ENCODE measurements at regions not wholly inside any gene's neighbourhood (a gene's known extent, or its start where the extent isn't known, plus 50 kb on each side); places are given as distances from the start of the nearest gene placed in this dataset.

GRCh38 chr2:42860319-42861094 lies 68.1 kb upstream of the HAAO start:
- no peak for FAIRE-seq
- TF ChIP-seq POLR2A (IDR thresholded peaks at IDR 0.05; ENCODE audit: low read depth, low read length) = no peak

GRCh38 chr2:42859791-42860190 lies 67.4 kb upstream of the HAAO start:
- FAIRE-seq (no peak), DNase-seq (ENCODE audit: insufficient read length, low spot score) (no peak)
- no peak for TF ChIP-seq POLR2A (IDR thresholded peaks at IDR 0.05; ENCODE audit: low read depth, low read length)

More at GRCh38 chr2:42860319-42861094, 68.1 kb upstream of the HAAO start:
- no peak for DNase-seq (ENCODE audit: insufficient read length, low spot score)

GRCh38 chr2:42859006-42859552 lies 66.7 kb upstream of the HAAO start:
- no peak for TF ChIP-seq POLR2A (IDR thresholded peaks at IDR 0.05; ENCODE audit: low read depth, low read length)
- FAIRE-seq = no peak
- DNase-seq (ENCODE audit: insufficient read length, low spot score) = peak; percentile 36

GRCh38 chr2:42858140-42859005 lies 66.0 kb upstream of the HAAO start:
- FAIRE-seq (no peak), DNase-seq (ENCODE audit: insufficient read length, low spot score) (no peak)
- TF ChIP-seq POLR2A (IDR thresholded peaks at IDR 0.05; ENCODE audit: low read depth, low read length) = no peak

- TF ChIP-seq POLR2A (IDR thresholded peaks at IDR 0.05; ENCODE audit: low read depth, low read length) = no peak
- FAIRE-seq = no peak
These were observed 64.7 kb upstream of the HAAO start for GRCh38 chr2:42856891-42857632.

GRCh38 chr2:42856106-42856860 lies 63.9 kb upstream of the HAAO start:
- TF ChIP-seq POLR2A (IDR thresholded peaks at IDR 0.05; ENCODE audit: low read depth, low read length) = no peak
- FAIRE-seq (no peak), DNase-seq (ENCODE audit: insufficient read length, low spot score) (no peak)

More at GRCh38 chr2:42856891-42857632, 64.7 kb upstream of the HAAO start:
- DNase-seq (ENCODE audit: insufficient read length, low spot score) = no peak

GRCh38 chr2:42855221-42855970 lies 63.0 kb upstream of the HAAO start:
- DNase-seq (ENCODE audit: insufficient read length, low spot score) (no peak), FAIRE-seq (no peak)
- no peak for TF ChIP-seq POLR2A (IDR thresholded peaks at IDR 0.05; ENCODE audit: low read depth, low read length)

GRCh38 chr2:42854207-42854818 lies 61.9 kb upstream of the HAAO start:
- TF ChIP-seq POLR2A (IDR thresholded peaks at IDR 0.05; ENCODE audit: low read depth, low read length) = no peak
- FAIRE-seq = no peak
- DNase-seq (ENCODE audit: insufficient read length, low spot score) = no peak

GRCh38 chr2:42853549-42854206 lies 61.3 kb upstream of the HAAO start:
- DNase-seq (ENCODE audit: insufficient read length, low spot score) (no peak), FAIRE-seq (no peak)
- no peak for TF ChIP-seq POLR2A (IDR thresholded peaks at IDR 0.05; ENCODE audit: low read depth, low read length)

GRCh38 chr2:42852798-42853197 lies 60.4 kb upstream of the HAAO start:
- no peak for FAIRE-seq
- no peak for DNase-seq (ENCODE audit: insufficient read length, low spot score)
- no peak for TF ChIP-seq POLR2A (IDR thresholded peaks at IDR 0.05; ENCODE audit: low read depth, low read length)

- DNase-seq (ENCODE audit: insufficient read length, low spot score) (no peak), FAIRE-seq (no peak)
- TF ChIP-seq POLR2A (IDR thresholded peaks at IDR 0.05; ENCODE audit: low read depth, low read length) = no peak
These were observed 59.4 kb upstream of the HAAO start for GRCh38 chr2:42851740-42852250.

Measured in H54 (cell line).